SK-N-SH (cell line): ENCODE measurements at regions not wholly inside any gene's neighbourhood (a gene's known extent, or its start where the extent isn't known, plus 50 kb on each side); places are given as distances from the start of the nearest gene placed in this dataset.

Experiments used
- CTCF ChIA-PET: fragments of 300-600, 350-600 bp; formaldehyde crosslinking; extraction: SDS; loops from one replicate; lab custom pipeline; 2021; lab: Yijun Ruan, JAX
- POLR2A ChIA-PET: fragments of 350-600 bp; sonication (Branson Sonifier 250); formaldehyde crosslinking; extraction: SDS; loops from one replicate; lab custom pipeline; 2020; ENCODE audit warnings: antibody characterized with exemption, inconsistent platforms; lab: Yijun Ruan, JAX
- DNase-seq: peaks from one replicate; pipeline ENCODE4 v3.0.0; 2012
- H2AFZ ChIP-seq: fragments of 200-600 bp; sonication (generic); 2 replicates; pipeline ENCODE4 v1.8.1; 2016; ENCODE audit warnings: antibody characterized with exemption, mild to moderate bottlenecking, low read depth
- H3F3A ChIP-seq: fragments of 200-600 bp; sonication (generic); replicated peaks from 2 replicates; pipeline ENCODE3; 2016; ENCODE audit warnings: antibody characterized with exemption, mild to moderate bottlenecking; ENCODE audit not compliant: insufficient read depth
- H3K27ac ChIP-seq, 2 experiments: fragments of 200-500 bp in 1 of 2; fragments of 200-600 bp in 1 of 2; sonication (Bioruptor generic) in 1 of 2; sonication (generic), shearing (Covaris generic) in 1 of 2; 2 replicates each; pipeline versions ENCODE4 v1.5.1 to v1.6.1; 2014 to 2016; ENCODE audit warnings: low read depth in 2 of 2, inconsistent platforms in 1 of 2, low read length in 1 of 2, mild to moderate bottlenecking in 1 of 2, mixed read lengths in 1 of 2
- H3K27me3 ChIP-seq: fragments of 200-600 bp; sonication (generic), shearing (Covaris generic); 2 replicates; pipeline ENCODE4 v1.6.1; 2016; ENCODE audit warnings: mixed run types; ENCODE audit not compliant: insufficient read depth
- H3K36me3 ChIP-seq, 2 experiments: fragments of 200-500 bp in 1 of 2; fragments of 200-600 bp in 1 of 2; sonication (Bioruptor generic) in 1 of 2; sonication (generic) in 1 of 2; replicated peaks in 1 of 2; 2 replicates each; pipeline versions ENCODE3 to v1.5.1; 2014 to 2016; ENCODE audit warnings: low read length in 1 of 2, mild to moderate bottlenecking in 1 of 2; ENCODE audit not compliant: insufficient read depth in 2 of 2, control insufficient read depth in 1 of 2
- H3K4me1 ChIP-seq, 2 experiments: fragments of 200-500 bp in 1 of 2; fragments of 200-600 bp in 1 of 2; sonication (Bioruptor generic) in 1 of 2; sonication (generic), shearing (Covaris generic) in 1 of 2; 2 replicates each; pipeline versions ENCODE4 v1.5.1 to v1.6.1; 2014 to 2016; ENCODE audit warnings: low read depth in 1 of 2, low read length in 1 of 2, mixed run types in 1 of 2; ENCODE audit not compliant: insufficient read depth in 2 of 2, control insufficient read depth in 1 of 2
- H3K4me2 ChIP-seq: fragments of 200-600 bp; sonication (generic), shearing (Covaris generic); 2 replicates; pipeline ENCODE4 v1.6.1; 2017; ENCODE audit warnings: mixed run types
- H3K4me3 ChIP-seq, 2 experiments: fragments of 200-500 bp in 1 of 2; fragments of 200-600 bp in 1 of 2; sonication (Bioruptor generic) in 1 of 2; sonication (generic), shearing (Covaris generic) in 1 of 2; 2 replicates each; pipeline versions ENCODE4 v1.5.1 to v1.8.1; 2014 to 2016; ENCODE audit warnings: low read depth in 2 of 2, inconsistent platforms in 1 of 2, low read length in 1 of 2, mild to moderate bottlenecking in 1 of 2, mixed read lengths in 1 of 2, moderate library complexity in 1 of 2
- H3K79me2 ChIP-seq: fragments of 200-600 bp; sonication (generic); 2 replicates; pipeline ENCODE4 v1.8.1; 2017; ENCODE audit warnings: mild to moderate bottlenecking; ENCODE audit not compliant: insufficient read depth
- H3K9ac ChIP-seq: fragments of 200-600 bp; sonication (generic); 2 replicates; pipeline ENCODE4 v1.6.1; 2017; ENCODE audit warnings: mixed run types
- H3K9me2 ChIP-seq: fragments of 200-600 bp; sonication (generic); 2 replicates; pipeline ENCODE4 v1.6.1; 2017; ENCODE audit warnings: mixed run types
- H3K9me3 ChIP-seq: fragments of 200-600 bp; sonication (generic); 2 replicates; pipeline ENCODE4 v1.6.1; 2017; ENCODE audit warnings: mixed run types, mild to moderate bottlenecking, moderate library complexity
- H4K20me1 ChIP-seq: fragments of 200-600 bp; sonication (generic); 2 replicates; pipeline ENCODE4 v1.6.1; 2017; ENCODE audit warnings: mild to moderate bottlenecking, mixed run types; ENCODE audit not compliant: insufficient read depth
- CHD2 ChIP-seq: fragments of 150-350 bp; IDR thresholded peaks from 2 replicates; pipeline ENCODE4 v1.6.1; 2018; ENCODE audit warnings: low read length; ENCODE audit not compliant: partially characterized antibody
- CTCF ChIP-seq: fragments of 200-600 bp; sonication (generic); IDR thresholded peaks from 2 replicates; pipeline ENCODE4 v1.6.1; 2017; ENCODE audit warnings: antibody characterized with exemption, mild to moderate bottlenecking, moderate library complexity
- EP300 ChIP-seq, 2 experiments: IDR thresholded peaks; 2 replicates each; pipeline versions ENCODE4 v1.4.0 to v1.6.1; 2012; ENCODE audit warnings: borderline replicate concordance in 1 of 2, low read depth in 1 of 2, low read length in 1 of 2
- EZH2phosphoT487 ChIP-seq: fragments of 200-600 bp; sonication (generic); IDR thresholded peaks from 2 replicates; pipeline ENCODE4 v1.6.1; 2017; ENCODE audit warnings: low read depth, mixed run types, mild to moderate bottlenecking, antibody characterized with exemption, moderate library complexity, borderline replicate concordance
- FOSL2 ChIP-seq: IDR thresholded peaks from 2 replicates; pipeline ENCODE4 v1.4.0; 2012; ENCODE audit warnings: low read depth, mild to moderate bottlenecking, moderate library complexity, borderline replicate concordance
- FOXM1 ChIP-seq: IDR thresholded peaks from 2 replicates; pipeline ENCODE4 v1.4.0; 2012; ENCODE audit warnings: low read depth, mild to moderate bottlenecking
- JUND ChIP-seq: IDR thresholded peaks from 2 replicates; pipeline ENCODE4 v1.4.0; 2012
- MAX ChIP-seq: IDR thresholded peaks from 2 replicates; pipeline ENCODE4 v1.4.0; 2012; ENCODE audit warnings: low read depth
- MXI1 ChIP-seq: IDR thresholded peaks from 2 replicates; pipeline ENCODE4 v1.6.1; 2012; ENCODE audit warnings: mild to moderate bottlenecking, low read depth, low read length, improper control_type of control experiment
- RAD21 ChIP-seq: IDR thresholded peaks from 2 replicates; pipeline ENCODE4 v1.6.1; 2012; ENCODE audit warnings: mild to moderate bottlenecking, low read length
- RCOR1 ChIP-seq: fragments of 150-350 bp; IDR thresholded peaks from 2 replicates; pipeline ENCODE4 v1.6.1; 2017; ENCODE audit warnings: antibody characterized with exemption, low read length
- REST ChIP-seq: IDR thresholded peaks from 2 replicates; pipeline ENCODE4 v1.6.1; 2012; ENCODE audit warnings: mild to moderate bottlenecking, low read depth, low read length, moderate library complexity
- RXRA ChIP-seq: IDR thresholded peaks from 2 replicates; pipeline ENCODE4 v1.4.0; 2012; ENCODE audit warnings: low read depth, mild to moderate bottlenecking, borderline replicate concordance
- SIN3A ChIP-seq: IDR thresholded peaks from 2 replicates; pipeline ENCODE4 v1.6.1; 2012; ENCODE audit warnings: low read depth, mild to moderate bottlenecking, low read length, moderate library complexity, borderline replicate concordance
- TCF12 ChIP-seq: IDR thresholded peaks from 2 replicates; pipeline ENCODE4 v1.4.0; 2012
- TEAD4 ChIP-seq: IDR thresholded peaks from 2 replicates; pipeline ENCODE4 v1.4.0; 2012; ENCODE audit warnings: mild to moderate bottlenecking, borderline replicate concordance; ENCODE audit not compliant: insufficient read depth
- USF1 ChIP-seq: IDR thresholded peaks from 2 replicates; pipeline ENCODE4 v1.4.0; 2012; ENCODE audit warnings: low read depth, borderline replicate concordance
- YY1 ChIP-seq: IDR thresholded peaks from 2 replicates; pipeline ENCODE4 v1.4.0; 2012; ENCODE audit warnings: low read depth, mild to moderate bottlenecking
- WGBS: methylation state at CpG from one replicate; pipeline ENCODE4 v1.1.6; 2017; ENCODE audit warnings: low lambda C conversion rate; 5-methylcytosine and 5-hydroxymethylcytosine counted together
- TF ChIP-seq, protein P1 (sequence below): fragments of 150-350 bp; IDR thresholded peaks from 2 replicates; pipeline ENCODE4 v1.6.1; 2016; ENCODE audit warnings: mild to moderate bottlenecking, low read depth, low read length

GRCh38 chr22:47484960-47485569 is 722.6 kb downstream of the TBC1D22A start:
- Histone ChIP-seq H3K27ac (no peak overlapping the region), H3K27me3 (no peaks in the 10 kb centered on the region; the same call in 1 of the 2 replicates), H3K9me3 (no peaks in the 10 kb centered on the region), H3K9me2 (no peaks in the 10 kb centered on the region), H3K79me2 (no peaks in the 10 kb centered on the region), H2AFZ (no peak overlapping the region), H3K4me3 (no peak overlapping the region), H3K36me3 (no peaks in the 10 kb centered on the region), H3F3A (no peaks in the 10 kb centered on the region), H4K20me1 (no peaks in the 10 kb centered on the region), H3K9ac (no peak overlapping the region), H3K4me2 (no peak overlapping the region), H3K4me1 (no peaks in the 10 kb centered on the region)
- CTCF ChIA-PET: no interaction called here
- TF ChIP-seq MXI1: no peak
- no peak for TF ChIP-seq FOSL2
- no peak for TF ChIP-seq CTCF
- no peak for TF ChIP-seq REST
- no peak for TF ChIP-seq USF1
- no peak for TF ChIP-seq RAD21
- TF ChIP-seq RXRA: no peak
- TF ChIP-seq EP300 (IDR thresholded peaks at IDR 0.05; ENCODE audit: borderline replicate concordance in 1 of 2, low read depth in 1 of 2, low read length in 1 of 2): no peak
- TF ChIP-seq MAX: no peak
- TF ChIP-seq, protein P1, sequence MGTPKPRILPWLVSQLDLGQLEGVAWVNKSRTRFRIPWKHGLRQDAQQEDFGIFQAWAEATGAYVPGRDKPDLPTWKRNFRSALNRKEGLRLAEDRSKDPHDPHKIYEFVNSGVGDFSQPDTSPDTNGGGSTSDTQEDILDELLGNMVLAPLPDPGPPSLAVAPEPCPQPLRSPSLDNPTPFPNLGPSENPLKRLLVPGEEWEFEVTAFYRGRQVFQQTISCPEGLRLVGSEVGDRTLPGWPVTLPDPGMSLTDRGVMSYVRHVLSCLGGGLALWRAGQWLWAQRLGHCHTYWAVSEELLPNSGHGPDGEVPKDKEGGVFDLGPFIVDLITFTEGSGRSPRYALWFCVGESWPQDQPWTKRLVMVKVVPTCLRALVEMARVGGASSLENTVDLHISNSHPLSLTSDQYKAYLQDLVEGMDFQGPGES: no peak
- no peak for TF ChIP-seq TEAD4
- no peak for TF ChIP-seq FOXM1
- TF ChIP-seq SIN3A: no peak
- no peak for TF ChIP-seq CHD2
- TF ChIP-seq JUND: no peak
- no peak for TF ChIP-seq YY1
- TF ChIP-seq EZH2phosphoT487: no peak
- TF ChIP-seq RCOR1: no peak
- TF ChIP-seq TCF12: no peak
- 20% methylated on average over 4 of the region's 4 CpGs for WGBS
- POLR2A ChIA-PET: no interaction called here
- DNase-seq: no peak
